ENCODE measurements at regions not wholly inside any gene's neighbourhood (a gene's known extent, or its start where the extent isn't known, plus 50 kb on each side); places are given as distances from the start of the nearest gene placed in this dataset.
A peak's percentile ranks its signal among the peaks of the same experiment; 100 is the strongest.
"Not testable (repeated sequence)": the region's sequence is repeated elsewhere in the genome, so short reads cannot be mapped to it uniquely, and the experiment has no call there.

DNA sequence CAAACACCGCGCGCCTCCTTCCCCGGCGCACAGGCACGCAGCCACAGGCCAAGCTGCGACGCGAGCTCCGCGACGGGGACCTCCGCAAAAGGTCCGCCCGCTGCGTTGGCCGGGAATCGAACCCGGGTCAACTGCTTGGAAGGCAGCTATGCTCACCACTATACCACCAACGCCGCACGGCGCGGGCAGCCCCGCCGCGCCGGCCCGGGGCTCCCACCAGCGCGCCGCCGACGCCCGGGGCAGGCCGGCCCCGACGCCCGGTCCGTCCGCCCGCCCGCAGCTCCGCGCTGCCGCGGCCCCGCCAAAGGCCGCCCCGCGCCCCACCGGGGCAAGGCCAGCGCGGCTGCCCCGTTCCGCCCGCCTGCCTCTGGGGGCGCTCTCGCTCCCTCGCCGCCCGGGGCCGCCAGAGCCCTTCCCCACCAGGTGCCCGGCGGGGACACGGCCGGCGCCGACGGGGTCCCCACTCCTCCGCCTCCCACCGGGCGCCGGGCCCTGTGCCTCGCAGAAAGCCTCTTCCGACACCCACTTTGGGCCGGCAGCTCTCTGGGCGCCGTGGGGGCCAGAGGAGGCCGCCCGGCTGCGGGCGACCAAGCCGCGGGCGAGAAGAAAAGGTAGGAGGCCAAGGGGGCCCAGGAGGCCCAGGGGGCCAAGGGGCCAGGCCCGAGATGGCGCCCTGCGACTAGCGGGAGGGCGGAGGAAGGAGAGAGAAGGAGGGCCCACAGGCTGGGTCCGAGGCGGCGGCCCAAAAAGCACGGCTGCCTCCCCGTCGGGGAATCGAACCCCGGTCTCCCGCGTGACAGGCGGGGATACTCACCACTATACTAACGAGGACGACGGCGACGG, 50.2 kb upstream of the FCGR2A start:
- not testable (repeated sequence) for DNase-seq

GRCh38 chr1:161453950-161454864, 51.0 kb upstream of the FCGR2A start:
- not testable (repeated sequence) for DNase-seq

DNA sequence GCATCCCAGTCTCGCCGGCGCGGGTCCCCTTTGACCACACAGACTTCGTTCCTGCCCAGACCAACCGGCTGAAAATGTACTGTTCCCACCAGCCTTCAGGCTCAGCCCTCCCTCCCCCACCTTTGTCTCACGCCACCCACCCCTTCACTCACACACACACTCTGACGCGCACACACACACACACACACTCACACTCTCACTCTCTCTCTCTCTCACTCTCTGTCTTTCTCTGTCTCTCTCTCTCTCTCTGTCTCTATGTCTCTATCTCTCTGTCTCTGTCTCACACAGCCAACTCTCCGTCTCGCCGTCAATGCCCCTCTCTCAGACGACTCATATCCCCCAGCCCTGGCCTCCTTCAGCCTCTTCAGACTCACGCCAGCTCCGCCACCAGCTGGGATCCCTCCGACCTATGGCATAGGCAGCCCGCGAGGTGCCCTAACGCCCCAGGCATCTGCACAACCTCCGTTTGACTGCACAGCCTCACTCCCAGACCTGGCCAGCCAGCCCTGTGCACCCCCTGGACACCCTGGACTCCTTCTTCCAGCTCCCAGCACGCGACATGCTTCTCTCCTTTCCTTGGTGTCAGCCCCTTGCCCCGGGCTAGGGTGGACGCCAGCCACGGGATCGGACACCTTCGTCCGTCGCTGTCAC, 53.4 kb upstream of the FCGR2A start:
- DNase-seq = not testable (repeated sequence)

DNA sequence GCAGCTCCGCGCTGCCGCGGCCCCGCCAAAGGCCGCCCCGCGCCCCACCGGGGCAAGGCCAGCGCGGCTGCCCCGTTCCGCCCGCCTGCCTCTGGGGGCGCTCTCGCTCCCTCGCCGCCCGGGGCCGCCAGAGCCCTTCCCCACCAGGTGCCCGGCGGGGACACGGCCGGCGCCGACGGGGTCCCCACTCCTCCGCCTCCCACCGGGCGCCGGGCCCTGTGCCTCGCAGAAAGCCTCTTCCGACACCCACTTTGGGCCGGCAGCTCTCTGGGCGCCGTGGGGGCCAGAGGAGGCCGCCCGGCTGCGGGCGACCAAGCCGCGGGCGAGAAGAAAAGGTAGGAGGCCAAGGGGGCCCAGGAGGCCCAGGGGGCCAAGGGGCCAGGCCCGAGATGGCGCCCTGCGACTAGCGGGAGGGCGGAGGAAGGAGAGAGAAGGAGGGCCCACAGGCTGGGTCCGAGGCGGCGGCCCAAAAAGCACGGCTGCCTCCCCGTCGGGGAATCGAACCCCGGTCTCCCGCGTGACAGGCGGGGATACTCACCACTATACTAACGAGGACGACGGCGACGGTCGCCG, 57.4 kb upstream of the FCGR2A start:
- DNase-seq = not testable (repeated sequence)

DNA sequence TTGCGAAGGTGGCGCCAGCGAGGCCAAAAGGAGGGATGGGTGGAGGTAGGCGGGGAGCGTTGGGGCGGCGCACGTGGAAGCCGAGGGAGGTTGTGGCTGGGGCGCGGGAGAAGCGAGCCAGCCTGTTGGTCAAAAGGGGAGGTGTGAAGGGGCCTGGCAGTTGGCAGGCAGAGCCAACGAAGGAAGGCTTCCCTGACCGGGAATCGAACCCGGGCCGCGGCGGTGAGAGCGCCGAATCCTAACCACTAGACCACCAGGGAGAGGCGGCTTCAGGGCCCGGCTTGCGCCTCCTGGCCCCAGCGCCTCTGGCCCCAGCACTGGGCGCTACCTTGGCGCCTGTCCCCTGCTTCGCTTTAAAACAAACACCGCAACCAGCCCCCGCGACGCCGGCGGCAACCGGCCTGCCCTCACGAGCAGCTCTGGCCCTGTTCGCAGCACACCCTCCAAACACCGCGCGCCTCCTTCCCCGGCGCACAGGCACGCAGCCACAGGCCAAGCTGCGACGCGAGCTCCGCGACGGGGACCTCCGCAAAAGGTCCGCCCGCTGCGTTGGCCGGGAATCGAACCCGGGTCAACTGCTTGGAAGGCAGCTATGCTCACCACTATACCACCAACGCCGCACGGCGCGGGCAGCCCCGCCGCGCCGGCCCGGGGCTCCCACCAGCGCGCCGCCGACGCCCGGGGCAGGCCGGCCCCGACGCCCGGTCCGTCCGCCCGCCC, 58.1 kb upstream of the FCGR2A start:
- DNase-seq = not testable (repeated sequence)

- DNase-seq = not testable (repeated sequence)
These were observed 60.5 kb upstream of the FCGR2A start for GRCh38 chr1:161444725-161445124.

DNA sequence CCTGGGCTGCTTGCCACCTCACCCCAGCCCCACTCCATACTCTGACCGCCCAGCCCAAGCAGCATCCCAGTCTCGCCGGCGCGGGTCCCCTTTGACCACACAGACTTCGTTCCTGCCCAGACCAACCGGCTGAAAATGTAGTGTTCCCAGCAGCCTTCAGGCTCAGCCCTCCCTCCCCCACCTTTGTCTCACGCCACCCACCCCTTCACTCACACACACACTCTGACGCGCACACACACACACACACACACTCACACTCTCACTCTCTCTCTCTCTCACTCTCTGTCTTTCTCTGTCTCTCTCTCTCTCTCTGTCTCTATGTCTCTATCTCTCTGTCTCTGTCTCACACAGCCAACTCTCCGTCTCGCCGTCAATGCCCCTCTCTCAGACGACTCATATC, 61.0 kb upstream of the FCGR2A start:
- DNase-seq = not testable (repeated sequence)

- no peak for DNase-seq
These were observed 64.9 kb upstream of the FCGR2A start for GRCh38 chr1:161440312-161440894.

DNA sequence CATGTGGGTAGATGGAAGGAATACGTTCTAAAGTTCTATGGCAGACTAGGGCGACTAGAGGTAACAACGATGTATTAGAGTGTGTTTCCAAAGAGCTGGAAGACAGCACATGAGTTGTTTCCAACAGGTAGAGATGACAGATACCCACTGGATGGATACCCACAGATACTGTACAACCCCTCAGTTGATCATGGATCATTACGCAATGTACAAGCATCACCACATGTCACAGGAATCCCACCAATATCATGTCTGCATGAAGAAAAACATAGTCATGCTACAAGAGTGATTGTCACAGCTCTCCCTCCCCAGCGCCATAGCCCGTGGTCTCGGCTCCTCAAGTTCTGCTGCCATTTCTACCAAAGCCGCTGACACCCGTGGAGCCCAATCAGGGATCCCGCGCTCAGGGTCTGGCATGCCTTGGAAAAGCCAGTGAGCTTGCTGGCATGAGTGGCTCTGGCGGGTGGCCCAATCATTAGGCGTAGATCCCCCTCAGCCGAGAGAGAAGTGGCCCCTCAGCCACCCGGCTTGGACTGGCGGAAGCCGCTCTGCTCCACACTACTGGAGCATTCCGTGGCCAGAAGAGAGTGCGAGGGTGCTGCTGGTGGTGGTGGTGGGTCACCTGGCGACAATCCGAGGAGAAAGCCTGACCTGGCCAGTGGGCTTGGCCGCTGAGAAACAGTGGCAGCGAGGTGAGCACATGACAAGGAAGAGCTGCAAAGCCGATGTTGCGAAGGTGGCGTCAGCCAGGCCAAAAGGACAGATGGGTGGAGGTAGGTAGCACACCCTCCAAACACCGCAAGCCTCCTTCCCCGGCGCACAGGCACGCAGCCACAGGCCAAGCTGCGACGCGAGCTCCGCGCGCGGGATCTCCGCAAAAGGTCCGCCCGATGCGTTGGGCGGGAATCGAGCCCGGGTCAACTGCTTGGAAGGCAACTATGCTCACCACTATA, 65.7 kb upstream of the FCGR2A start:
- DNase-seq = no peak

DNA sequence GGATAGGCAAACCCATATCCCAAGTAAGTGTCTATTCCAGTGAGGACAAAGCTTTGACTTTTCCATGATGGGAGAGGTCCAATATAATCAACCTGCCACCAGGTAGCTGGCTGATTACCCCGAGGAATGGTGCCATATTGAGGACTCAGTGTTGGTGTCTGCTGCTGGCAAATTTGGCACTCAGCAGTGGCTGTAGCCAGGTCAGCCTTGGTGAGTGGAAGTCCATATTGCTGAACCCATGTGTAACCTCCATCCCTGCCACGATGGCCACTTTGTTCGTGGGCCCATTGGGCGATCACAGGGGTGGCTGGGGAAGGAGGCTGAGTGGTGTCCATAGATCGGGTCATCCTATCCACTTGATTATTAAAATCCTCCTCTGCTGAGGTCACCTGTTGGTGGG, 65.5 kb upstream of the CFAP126 start:
- not testable (repeated sequence) for DNase-seq

GRCh38 chr1:161432091-161432490, 64.4 kb upstream of the CFAP126 start:
- DNase-seq = no peak

DNA sequence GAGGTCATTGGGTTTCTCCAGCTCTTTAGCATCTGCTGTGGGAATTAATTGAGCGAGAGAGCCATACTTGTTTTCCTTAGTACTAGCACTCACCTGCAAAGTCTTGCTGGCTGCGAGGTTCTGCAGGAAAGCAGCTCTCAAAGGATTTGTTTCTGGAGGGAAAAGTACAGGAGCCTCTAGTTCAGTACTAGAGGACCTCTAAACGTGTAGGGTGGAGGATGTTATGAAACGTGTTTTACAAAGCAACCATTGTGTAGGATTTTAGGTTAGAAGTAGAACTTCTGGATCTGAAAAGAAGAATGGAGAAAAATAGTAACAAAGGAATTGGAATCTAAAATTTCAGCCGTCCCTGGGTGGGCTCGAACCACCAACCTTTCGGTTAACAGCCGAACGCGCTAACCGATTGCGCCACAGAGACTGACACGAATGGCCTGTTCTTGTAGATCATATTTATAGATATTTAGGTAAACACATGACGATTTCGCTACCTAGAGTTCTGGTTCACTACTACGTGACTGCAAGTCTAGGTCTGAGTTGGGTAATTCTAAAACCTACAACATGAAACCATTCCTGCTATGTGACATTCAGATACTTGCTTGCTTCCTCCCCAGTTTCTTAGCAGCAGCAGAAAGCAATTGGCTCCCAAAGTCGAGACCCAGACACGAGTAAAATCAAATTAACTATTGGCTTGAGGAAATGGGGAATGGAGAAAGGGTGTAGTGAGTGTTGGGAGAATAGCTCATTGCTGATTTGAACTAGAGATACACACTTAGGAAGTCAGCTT, 60.2 kb upstream of the CFAP126 start:
- no peak for DNase-seq

GRCh38 chr1:161422914-161423313, 55.2 kb upstream of the CFAP126 start:
- not testable (repeated sequence) for DNase-seq

DNA sequence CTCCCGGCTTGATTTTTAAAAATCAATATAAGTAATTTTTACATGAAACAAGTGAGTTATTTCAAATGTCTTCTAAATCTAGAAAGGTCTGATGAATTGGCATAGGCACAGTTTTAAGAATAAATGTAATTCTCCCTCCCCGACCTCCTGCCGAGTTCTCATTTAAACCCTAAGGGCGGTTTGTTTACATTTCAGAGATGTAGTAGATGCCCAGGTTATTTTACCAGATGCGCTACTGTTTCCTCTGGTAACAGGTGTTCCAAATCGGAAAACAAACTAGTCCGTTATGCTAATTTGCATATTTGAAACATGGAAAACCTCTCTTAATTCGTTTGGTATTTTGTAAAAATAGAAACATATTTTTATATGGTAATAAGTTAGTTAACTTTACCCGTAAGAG, 53.8 kb upstream of the CFAP126 start:
- DNase-seq = no peak

GRCh38 chr1:161420763-161421455, 53.2 kb upstream of the CFAP126 start:
- DNase-seq = peak in 1 of 2 experiments; percentile 10

DNA sequence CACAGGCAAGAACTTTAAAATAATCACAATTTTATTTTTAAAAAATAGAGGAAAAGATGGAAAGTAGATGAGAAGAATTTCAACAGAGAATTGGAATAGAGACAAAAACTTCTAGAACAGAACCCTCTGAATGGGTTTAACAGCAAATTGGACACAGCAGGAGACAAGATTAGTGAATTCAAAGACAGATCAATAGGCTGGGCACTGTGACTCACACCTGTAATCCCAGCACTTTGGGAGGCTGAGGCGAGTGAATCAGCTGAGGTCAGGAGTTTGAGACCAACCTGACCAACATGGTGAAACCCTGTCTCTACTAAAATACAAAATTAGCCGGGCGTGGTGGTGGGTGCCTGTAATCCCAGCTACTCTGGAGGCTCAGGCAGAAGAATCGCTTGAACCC, 49.9 kb upstream of the CFAP126 start:
- not testable (repeated sequence) for DNase-seq

All from NCI-H524 (cell line).